ENCODE measurements at regions not wholly inside any gene's neighbourhood (a gene's known extent, or its start where the extent isn't known, plus 50 kb on each side); places are given as distances from the start of the nearest gene placed in this dataset.
"Not testable (repeated sequence)": the region's sequence is repeated elsewhere in the genome, so short reads cannot be mapped to it uniquely, and the experiment has no call there.

DNA sequence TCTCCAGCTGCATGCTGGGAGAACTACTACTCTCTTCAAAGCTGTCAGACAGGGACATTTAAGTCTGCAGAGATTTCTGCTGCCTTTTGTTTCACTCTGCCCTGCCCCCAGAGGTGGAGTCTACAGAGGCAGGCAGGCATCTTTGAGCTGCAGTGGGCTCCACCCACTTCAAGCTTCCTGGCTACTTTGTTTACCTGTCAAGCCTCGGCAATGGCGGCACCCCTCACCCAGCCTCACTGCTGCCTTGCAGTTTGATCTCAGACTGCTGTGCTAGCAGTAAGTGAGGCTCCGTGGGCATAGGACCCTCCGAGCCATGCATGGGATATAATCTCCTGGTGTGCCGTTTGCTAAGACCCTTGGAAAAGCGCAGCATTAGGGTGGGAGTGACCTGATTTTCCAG lies 61.7 kb downstream of the DMRTA1 start:
- DNase-seq: not testable (repeated sequence)

GRCh38 chr9:22508790-22509189 lies 62.2 kb downstream of the DMRTA1 start:
- DNase-seq: no peak

DNA sequence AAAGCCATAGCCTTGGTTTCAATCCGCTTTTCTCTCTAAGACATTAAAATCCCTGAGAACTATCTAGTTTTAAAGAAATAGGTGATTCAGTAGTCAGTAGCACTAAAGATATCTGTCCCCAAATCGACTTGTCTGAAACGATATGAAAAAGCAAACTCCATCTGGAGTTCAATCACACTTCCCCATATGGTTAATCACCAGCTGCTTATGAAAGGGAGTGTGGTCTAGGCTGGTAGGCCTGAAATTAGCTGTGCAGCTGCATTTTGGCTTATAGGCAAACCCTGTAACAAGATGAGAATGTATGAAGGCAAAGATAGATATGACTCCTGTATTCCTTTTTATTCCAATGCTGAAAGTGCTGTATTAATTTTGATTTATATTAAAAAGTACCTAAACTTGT lies 65.9 kb downstream of the DMRTA1 start:
- no peak for DNase-seq

DNA sequence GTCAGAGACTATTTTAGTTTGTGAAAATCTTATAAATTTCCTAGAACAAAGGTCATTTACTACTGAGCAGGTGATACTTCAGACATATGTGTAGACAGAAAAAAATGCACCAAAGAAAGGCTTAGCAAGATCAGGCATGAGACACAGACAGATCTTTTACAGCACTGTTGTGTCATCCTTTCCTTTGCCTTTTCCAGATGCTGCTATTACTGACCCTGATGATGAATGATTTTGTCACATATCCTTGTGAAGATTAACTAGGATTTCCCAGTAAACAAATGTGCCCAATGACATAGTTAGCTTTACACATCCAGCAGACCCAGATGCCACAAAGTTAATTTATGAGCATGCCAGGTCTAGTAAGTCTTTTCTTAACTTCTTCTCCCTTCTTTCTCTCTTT lies 68.2 kb downstream of the DMRTA1 start:
- no peak for DNase-seq

DNA sequence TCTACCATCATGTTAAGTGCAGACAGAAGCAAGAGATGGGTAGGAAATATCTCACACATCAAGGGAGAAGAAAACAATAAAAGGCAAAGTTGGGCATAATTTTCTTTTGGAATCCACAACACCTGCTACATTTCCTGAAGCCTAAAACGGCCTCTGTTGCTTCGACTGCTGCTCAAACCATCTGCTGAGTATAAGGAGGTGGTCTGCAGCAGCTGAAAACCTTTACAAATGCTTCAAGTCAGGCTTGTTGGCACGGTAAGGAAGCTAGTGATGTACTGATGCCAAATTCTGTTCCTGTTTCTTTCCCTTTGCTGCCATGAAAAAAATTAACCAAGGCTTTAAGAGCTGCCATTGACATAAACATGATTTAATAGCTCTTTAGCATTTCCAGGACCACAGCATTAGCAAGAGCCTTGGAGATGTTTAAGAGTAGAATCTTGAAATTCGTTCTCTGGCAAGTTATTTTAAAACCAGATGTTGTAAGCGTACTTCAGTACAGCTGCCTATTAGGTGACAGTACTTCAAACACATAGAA lies 75.6 kb downstream of the DMRTA1 start:
- DNase-seq: no peak

- no peak for DNase-seq
These were observed 81.9 kb downstream of the DMRTA1 start for GRCh38 chr9:22528485-22528884.

DNA sequence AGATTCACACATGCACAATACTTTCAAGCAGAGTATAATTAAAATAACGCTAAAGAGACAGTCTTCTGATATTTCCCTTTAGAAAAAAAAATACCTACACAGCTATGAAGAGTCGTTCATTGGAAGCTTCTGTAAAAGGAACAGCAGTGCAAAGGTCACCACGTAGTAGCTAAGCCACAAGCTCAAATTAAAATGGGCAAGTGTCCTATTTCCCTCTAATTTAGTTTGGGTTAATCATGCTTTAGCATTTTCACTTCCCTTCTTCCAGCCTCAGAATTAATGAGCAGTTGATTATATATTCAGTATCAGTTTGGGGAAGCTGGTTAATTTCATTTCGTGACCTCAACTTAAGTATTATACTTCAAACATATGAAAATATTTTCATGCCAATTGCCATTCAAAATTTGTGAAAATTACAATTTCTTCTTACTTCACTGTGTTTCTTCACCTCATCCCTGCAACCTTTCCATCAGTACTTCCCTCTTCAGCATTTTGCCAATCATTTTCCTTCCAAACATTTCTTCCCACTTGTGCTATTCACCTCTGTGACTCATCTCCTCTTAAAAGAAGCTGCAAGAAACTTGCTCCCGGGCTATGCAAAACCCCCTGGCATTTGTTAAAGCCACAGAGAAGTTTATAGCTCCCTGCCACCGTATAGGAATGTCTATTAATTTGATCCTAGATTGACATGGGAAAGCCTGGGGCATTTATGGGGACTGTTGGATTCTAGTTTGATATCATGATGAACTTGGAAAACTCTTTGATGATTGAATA lies 83.0 kb downstream of the DMRTA1 start:
- no peak for DNase-seq

DNA sequence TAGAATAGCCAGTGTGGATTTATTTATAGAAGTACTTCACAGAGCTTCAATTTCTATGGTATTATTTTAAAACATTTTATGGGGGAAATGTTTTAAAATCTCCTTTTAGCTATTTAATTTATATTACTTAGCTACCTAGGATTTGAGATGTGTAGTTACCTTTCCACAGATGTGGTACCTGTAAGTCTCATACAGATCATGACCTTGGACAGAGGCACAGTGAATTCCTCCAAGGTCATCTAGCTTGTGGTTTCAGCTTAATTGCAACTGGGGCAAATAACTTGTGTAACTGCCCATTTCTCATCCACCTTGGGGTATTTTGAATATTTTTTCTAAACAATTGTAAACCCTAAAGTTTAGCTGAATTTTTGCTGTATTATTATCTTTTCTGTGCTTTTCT lies 89.2 kb downstream of the DMRTA1 start:
- DNase-seq: no peak

DNA sequence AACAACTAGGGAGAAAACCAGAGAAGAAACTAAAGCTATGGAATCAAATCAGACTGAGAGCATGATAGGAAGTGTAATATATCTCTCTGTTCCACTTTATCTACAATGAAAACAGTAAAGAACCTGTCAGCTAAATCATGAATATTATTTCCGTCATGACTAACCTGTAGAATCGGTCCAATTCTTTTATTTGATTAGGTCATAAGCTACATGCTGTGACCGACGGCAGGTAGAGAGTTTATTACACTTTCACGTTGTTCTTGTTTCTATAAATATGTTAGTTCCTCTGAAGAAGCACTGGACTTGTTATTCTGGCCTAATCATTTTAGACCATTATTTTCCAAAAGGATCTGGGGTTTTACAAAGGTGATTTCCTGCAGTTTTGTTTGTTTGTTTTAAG lies 91.1 kb downstream of the DMRTA1 start:
- DNase-seq: no peak

- DNase-seq: no peak
These were observed 102.0 kb downstream of the DMRTA1 start for GRCh38 chr9:22548625-22549024.

DNA sequence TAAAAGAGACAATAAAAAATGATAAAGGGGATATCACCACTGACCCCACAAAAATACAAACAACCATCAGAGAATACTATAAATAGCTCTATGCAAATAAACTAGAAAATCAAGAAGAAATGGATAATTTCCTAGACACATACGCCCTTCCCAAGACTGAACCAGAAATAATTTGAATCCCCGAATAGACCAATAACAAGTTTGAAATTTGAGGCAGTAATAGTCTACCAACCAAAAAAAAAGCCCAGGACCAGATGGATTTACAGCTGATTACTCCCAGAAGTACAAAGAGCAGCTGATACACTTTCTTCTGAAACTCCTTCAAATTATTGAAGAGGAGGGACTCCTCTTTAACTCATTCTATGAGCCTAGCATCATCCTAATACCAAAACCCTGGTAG lies 128.1 kb downstream of the DMRTA1 start:
- DNase-seq: no peak

DNA sequence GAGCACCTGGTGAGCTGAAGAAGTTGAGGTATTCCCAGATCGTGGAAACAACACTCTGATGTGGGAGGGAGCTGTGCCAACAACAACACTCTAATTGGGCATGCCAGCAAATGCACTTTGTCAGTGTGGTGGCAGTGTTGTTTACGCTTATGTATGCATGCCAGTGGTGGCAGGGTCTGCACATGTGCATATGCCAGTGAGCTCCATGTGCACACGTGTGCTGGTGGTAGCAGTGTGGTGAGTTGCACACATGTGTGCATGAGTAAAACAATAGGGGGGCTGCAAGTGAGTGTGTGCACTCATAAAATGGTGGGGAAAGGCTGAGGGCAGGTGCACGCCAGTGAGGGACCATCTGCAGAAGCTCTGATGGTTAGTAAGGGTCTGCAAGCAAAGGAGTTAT lies 134.2 kb downstream of the DMRTA1 start:
- no peak for DNase-seq

DNA sequence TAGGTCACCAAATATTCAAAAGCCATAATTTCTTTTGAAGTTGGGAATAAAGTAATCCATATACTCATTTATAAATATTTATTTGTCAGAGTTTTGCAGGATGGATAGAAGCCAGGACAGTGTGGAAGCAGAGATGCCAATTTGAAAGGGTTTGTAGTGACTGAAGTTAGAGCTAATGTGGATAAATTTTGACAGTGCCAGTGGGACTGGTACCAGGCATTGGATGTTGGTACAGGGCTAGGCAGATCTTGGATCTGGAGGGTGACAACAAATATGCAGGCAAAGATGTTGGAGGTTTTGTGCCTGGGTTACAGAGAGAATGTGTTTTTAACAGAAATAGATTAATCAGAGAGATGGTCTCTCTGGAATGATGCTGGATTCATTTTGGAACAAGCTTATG lies 135.6 kb downstream of the DMRTA1 start:
- DNase-seq: no peak

- no peak for DNase-seq
These were observed 142.3 kb downstream of the DMRTA1 start for GRCh38 chr9:22588918-22589317.

DNA sequence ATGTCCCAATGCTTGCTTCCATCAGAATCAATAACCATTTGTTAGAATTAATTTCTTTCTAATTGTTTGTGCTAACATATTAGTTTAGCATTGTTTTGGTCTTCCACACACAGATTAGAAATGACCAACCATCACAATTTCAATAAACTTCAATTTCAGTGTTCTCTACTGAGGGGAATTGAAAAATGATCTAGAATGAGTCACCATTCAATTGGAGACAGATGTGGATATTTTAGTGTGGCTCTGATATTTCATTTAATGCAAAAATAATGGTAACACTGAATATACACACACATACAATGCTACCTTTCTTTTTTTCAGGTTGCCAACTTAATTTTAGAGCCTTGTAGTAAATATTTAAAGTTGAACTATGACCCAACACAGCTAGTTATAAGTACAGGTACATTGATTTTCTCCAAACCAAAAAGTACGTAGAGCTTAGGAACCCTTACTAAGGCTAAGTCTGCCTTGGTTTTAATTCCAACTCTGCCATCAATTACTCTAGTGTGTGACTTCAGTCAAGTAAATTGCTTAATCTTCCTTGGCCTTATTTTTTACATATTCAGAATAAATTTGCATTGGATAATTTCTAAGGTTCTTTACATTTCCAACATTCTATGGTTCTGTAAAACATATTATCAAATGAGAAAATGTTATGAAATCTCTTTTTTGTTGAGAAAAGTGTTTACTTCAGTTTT lies 143.9 kb downstream of the DMRTA1 start:
- no peak for DNase-seq

DNA sequence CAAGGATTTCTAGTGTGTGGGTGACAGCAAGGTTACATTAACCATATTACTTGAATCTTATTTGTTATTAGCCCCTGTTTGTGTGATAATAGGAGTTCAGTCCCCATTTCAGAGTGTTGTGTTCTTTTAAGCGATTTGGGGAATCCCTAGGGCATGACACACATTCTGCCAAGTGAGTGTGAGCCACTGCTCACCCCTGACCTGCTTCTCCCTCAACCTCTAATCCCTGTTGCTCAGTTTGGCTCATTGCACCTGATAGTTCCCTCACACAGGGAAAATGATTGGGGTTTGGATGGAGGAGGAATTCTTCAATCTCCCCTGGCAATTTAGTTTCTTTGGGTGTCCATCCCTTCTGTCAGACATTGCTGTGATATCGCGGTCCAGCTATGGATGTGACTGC lies 149.2 kb downstream of the DMRTA1 start:
- no peak for DNase-seq

GRCh38 chr9:22617156-22617555 lies 170.5 kb downstream of the DMRTA1 start:
- no peak for DNase-seq

- no peak for DNase-seq
These were observed 176.2 kb downstream of the DMRTA1 start for GRCh38 chr9:22622815-22623214.

DNA sequence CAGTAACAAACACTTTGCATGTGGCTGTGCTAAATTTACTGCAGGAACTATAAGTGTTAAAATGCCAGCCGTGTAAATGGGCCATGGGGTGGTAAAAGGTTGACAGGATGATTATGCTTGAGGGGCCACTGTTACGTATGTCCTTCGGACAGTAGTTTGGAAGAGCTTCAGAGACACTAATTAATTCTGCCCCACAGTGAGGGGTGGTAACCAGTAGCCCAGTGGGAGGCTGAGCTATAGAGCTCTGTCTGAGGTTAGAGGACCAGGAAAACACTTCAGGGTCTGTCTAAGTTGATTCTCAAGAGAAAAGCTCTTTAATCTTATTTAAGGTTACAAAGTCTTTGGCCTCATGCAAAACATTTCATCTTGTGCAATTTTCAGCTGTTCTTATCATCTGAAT lies 176.6 kb downstream of the DMRTA1 start:
- no peak for DNase-seq

DNA sequence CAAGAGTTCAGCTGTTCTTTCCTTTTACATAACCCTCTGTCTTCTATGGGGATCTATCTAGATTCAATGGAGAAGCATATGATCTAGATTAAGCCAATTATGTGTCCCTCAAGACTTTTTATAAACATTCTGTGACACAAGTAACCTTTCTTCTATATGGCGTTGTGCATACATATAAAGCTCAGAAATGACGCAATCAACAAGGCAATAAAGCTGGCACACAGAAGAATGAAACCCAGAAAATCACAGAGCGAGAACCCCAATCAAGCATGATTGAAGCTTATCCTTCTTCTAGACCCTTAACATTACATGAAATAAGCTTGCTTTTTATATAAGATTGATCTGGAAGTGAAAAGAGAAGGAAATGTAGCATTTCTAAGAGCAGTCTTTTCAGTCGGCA lies 178.9 kb downstream of the DMRTA1 start:
- no peak for DNase-seq

- no peak for DNase-seq
These were observed 196.9 kb downstream of the DMRTA1 start for GRCh38 chr9:22643541-22643940.

DNA sequence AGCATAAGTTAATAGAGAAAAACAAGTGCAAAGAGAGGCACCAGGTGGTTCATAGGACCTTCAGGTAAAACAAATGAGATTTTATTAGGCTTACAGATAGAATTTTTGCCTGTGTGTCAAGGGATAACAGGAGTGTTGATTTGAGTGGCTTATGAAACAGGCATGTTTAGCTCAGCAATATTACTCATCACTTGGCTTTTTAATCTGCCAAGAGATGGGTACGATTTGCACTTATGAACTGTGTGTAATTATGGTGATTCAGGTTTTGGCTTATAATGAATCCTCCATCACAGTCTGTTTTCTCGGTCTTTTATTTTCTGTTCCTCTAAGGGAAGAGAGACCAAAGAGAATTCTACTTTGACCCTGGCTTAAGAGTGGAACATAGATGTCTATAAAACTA lies 199.3 kb downstream of the DMRTA1 start:
- no peak for DNase-seq

DNA sequence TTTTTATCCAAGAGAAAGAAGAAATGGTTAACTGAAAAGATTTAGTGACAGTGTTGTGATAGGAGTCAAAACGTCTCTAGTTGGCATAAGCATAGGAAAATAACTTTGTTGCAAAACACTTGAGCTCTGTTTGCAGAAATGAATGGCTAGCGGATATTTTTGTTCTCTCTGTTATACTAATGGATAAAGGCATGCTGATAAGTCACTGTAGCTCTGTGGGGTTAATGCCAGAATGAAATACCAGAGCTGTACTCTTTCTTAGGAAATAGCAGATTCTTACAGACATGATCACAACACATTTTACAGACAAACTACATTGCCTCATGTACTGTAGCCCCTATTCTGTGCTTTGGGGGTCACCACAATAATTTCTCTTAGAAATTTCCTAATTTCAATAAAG lies 202.8 kb downstream of the DMRTA1 start:
- DNase-seq: no peak

GRCh38 chr9:22650145-22650544 lies 203.5 kb downstream of the DMRTA1 start:
- no peak for DNase-seq

DNA sequence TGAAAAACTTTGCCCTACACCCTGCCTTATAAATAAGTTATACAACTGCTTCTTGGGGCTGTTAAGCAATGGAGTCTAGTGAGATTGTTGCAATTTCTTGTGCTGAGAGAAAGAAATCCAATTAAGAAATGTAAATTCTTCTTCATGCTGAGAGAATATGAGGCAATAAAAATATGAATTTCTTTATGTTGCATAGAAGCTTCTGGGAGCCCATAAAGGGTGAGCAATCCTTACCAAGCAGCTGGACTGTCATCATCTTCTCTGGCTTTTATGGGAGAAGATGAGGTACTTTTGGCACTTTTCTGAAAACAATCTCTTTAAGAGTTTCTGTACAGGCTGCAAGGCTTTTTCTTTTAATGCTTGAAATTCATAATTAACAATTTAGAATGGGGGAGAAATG lies 204.3 kb downstream of the DMRTA1 start:
- DNase-seq: no peak
